Bronchial epithelial cell (primary cell): ENCODE measurements at regions not wholly inside any gene's neighbourhood (a gene's known extent, or its start where the extent isn't known, plus 50 kb on each side); places are given as distances from the start of the nearest gene placed in this dataset.

Experiments
- DNase-seq: peaks from one replicate; pipeline ENCODE4 v3.0.0-alpha.2; 2010; ENCODE audit warnings: low read depth
- FAIRE-seq: peaks from 2 replicates; lab custom pipeline; 2011; peaks lifted over from hg19 to GRCh38; lab: Jason Lieb, UNC
- H3K27me3 ChIP-seq: 2 replicates; pipeline ENCODE4 v1.5.1; 2011; ENCODE audit warnings: low read length; ENCODE audit not compliant: control insufficient read depth, insufficient read depth
- H3K36me3 ChIP-seq: 2 replicates; pipeline ENCODE4 v1.5.1; 2011; ENCODE audit warnings: low read length; ENCODE audit not compliant: control insufficient read depth, insufficient read depth
- H3K4me3 ChIP-seq: 2 replicates; pipeline ENCODE4 v1.5.1; 2011; ENCODE audit warnings: mild to moderate bottlenecking, low read depth, low read length, control low read depth
- CTCF ChIP-seq: IDR thresholded peaks from 2 replicates; pipeline ENCODE4 v1.5.1; 2011; ENCODE audit warnings: mild to moderate bottlenecking, moderate library complexity, low read length, control low read depth, inconsistent platforms; ENCODE audit not compliant: insufficient read depth, severe bottlenecking

- no peak for DNase-seq
- Histone ChIP-seq H3K36me3 (no peaks in the 10 kb centered on the region), H3K27me3 (no peaks in the 10 kb centered on the region), H3K4me3 (no peak overlapping the region)
- FAIRE-seq, result no peak
- TF ChIP-seq CTCF, result no peak
Measured at GRCh38 chr3:167188592-167188991, 191.5 kb downstream of the ZBBX start.

- DNase-seq, result no peak
- H3K36me3 ChIP-seq, result no peaks in the 10 kb centered on the region
- no peak for TF ChIP-seq CTCF
- H3K27me3 ChIP-seq, result no peaks in the 10 kb centered on the region
- no peak overlapping the region for H3K4me3 ChIP-seq
- no peak for FAIRE-seq
Measured at GRCh38 chr3:167187221-167187620, 192.9 kb downstream of the ZBBX start.

- DNase-seq, result no peak
- no peak for FAIRE-seq
- H3K27me3 ChIP-seq, result no peaks in the 10 kb centered on the region
- TF ChIP-seq CTCF, result no peak
- no peak overlapping the region for H3K4me3 ChIP-seq
- no peaks in the 10 kb centered on the region for H3K36me3 ChIP-seq
Measured at GRCh38 chr3:167184511-167184910, 195.6 kb downstream of the ZBBX start.

GRCh38 chr3:167172377-167172776, 207.7 kb downstream of the ZBBX start:
- FAIRE-seq (no peak), DNase-seq (no peak)
- H3K36me3 ChIP-seq, result no peaks in the 10 kb centered on the region
- no peak for TF ChIP-seq CTCF
- no peak overlapping the region for H3K4me3 ChIP-seq
- H3K27me3 ChIP-seq, result no peaks in the 10 kb centered on the region

GRCh38 chr3:167167491-167167890, 212.6 kb downstream of the ZBBX start:
- no peak for DNase-seq
- Histone ChIP-seq H3K27me3 (no peaks in the 10 kb centered on the region), H3K4me3 (no peak overlapping the region), H3K36me3 (no peaks in the 10 kb centered on the region)
- no peak for FAIRE-seq
- no peak for TF ChIP-seq CTCF

GRCh38 chr3:167166594-167167253, 213.4 kb downstream of the ZBBX start:
- no peak for FAIRE-seq
- DNase-seq, result no peak
- Histone ChIP-seq H3K4me3 (no peak overlapping the region), H3K27me3 (no peaks in the 10 kb centered on the region), H3K36me3 (no peaks in the 10 kb centered on the region)
- no peak for TF ChIP-seq CTCF
